Fibroblast of skin of back (primary cell): ENCODE measurements at regions not wholly inside any gene's neighbourhood (a gene's known extent, or its start where the extent isn't known, plus 50 kb on each side); places are given as distances from the start of the nearest gene placed in this dataset.

Source experiments
- DNase-seq: peaks from one replicate; pipeline ENCODE4 v3.0.0-alpha.2; 2013

DNA sequence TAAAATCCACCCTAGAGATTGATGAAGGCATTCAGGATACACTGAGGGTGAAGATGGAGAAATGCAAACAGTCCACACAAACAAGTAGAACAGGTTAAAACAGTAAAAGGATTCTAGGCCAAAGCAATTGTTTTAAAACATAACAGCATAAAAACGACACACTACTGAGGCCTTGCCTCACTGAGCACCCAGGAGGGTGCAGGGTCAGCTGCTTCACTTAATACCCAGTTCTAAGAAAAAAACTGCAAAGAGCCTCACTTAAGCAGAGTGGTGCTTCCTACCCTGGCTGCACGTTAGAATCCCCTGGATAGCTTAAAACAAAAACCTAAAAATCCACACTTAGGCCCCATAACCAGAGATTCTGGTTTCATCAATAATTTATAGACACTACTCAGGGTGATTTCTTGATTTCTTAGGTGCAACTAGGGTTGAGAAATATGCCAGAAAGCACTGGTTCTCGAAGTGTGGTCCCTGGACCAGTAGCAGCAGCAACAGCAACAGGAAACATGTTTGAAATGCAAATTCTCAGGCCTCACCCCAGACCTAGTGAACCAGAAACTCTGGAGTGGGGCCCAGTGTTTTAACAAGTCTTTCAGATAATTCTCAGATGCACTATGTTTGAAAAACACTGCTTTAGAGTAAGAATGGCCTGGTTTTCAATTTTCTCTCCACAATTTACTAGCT lies 279.1 kb downstream of the ZEB2 start:
- DNase-seq = no peak

DNA sequence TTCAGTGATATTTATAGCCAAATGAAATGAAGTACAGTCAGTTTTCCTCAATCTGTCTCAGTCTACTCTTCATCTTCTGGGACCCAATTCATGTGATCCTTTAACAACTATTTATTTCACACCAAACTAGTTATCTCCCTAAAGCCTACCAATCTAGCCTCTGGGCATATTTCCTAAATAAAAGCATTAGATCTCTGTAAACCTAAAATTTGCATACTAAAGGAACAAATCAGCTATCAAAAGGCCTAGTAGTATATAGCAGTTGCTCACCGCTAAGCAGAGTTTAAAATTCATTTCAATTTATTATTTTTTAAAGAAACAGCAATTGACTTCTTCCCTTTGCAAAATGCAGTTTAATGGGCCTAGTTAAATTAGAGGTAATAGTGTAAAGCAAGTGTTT lies 280.2 kb downstream of the ZEB2 start:
- no peak for DNase-seq

DNA sequence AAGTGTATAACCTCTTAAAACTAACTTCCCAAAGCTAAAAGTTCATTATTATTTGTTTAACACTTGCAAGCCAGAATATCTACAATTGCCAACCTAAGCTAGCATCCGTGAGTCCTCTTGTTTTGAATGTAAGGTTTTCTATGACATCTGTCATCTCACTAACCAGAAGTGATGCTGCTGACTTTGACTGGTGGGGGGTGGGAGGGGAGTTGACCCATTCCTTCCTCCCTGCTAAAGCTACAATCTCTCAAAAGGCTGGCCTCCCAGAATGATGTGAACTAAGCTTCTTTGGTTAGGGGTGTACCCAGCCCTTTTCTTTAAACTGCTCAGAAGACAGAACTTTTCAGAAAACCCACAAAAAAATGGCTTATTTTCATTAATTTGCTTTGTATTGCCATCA lies 280.6 kb downstream of the ZEB2 start:
- no peak for DNase-seq

DNA sequence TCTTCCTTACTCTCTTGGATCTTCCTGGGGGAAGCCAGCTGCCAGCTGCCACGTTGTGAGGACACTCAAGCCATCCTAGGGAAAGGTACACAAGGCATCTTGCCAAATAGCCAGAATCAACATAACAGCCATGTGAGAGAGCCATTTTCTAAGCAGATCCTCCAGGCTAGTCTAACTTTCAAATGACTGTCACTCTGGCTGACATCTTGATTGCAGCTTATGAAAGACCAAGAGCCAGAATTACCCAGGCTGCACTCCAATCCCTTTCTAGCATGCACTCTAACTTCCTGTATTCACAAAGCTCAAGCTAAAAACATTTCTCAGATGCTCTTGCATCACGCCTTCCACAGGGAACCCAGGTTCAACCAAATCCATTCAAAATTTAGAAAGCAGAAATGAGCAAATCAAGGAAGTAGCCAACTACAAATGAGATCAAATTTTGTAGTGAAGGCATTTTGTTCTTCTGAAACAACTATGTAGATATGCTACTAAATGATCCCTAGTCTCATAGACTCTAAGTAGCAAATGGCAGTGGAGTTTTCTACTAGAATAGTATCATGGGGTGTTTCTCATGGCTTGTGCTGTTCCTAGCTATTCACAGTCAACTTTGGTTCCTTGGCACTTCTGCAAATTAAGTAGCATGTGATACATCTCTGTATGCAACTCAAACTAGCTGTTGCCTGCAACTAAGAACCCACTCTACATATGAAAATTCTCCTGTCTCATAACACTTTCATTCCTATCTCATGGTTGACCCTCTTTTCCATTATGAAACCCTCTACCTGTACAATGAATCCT lies 281.9 kb downstream of the ZEB2 start:
- no peak for DNase-seq

DNA sequence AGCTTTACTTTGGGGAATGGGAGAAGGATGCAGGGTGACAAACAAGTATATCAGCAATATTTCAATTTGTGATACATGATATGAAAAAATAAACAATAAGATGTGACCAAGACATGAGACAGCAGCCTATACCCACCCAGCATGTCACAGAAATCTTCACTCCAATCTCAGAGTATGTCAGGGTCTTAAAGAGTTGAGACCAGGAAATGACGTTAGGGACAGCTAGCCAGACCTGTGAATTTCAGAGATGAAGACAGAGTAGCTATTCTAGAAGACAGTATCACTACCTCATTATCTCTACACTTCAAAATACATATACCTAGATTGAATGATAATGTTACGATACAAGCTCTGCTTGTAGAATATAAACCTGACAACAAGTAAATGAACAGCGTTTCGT lies 282.8 kb downstream of the ZEB2 start:
- no peak for DNase-seq

DNA sequence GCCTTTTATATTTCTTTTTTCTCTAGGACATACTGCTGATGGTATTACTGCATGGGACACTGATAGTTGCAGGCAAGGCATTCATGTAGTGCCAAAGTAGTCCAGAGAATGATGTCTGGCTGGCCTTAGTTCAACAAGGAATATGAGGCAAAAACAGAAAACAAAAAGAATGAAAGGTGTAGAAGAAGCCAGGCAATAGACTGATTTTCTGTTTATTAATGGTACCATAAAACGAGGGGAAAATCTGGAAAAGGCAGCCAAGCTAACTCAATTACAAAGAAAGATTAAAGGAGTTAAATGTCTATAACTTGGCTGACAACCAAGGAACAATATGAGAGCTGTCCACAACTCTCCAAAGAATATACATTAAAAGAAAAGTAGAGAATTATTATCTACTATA lies 284.9 kb downstream of the ZEB2 start:
- no peak for DNase-seq

DNA sequence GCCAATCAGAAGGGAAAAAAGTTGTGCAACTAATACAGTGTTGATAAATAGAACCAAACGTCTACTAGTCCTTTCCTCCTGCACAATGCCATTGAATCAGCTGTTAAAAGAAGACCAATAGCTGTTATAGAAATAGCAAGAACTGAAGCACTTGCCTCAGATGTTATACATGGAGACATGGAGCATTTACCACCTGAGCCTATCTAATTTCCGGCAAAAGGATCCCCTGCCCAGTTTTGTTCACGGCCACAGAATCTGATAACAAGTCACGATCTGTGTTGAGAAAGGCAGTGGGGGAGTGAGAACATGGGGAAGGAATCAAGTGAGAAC lies 285.4 kb downstream of the ZEB2 start:
- no peak for DNase-seq

DNA sequence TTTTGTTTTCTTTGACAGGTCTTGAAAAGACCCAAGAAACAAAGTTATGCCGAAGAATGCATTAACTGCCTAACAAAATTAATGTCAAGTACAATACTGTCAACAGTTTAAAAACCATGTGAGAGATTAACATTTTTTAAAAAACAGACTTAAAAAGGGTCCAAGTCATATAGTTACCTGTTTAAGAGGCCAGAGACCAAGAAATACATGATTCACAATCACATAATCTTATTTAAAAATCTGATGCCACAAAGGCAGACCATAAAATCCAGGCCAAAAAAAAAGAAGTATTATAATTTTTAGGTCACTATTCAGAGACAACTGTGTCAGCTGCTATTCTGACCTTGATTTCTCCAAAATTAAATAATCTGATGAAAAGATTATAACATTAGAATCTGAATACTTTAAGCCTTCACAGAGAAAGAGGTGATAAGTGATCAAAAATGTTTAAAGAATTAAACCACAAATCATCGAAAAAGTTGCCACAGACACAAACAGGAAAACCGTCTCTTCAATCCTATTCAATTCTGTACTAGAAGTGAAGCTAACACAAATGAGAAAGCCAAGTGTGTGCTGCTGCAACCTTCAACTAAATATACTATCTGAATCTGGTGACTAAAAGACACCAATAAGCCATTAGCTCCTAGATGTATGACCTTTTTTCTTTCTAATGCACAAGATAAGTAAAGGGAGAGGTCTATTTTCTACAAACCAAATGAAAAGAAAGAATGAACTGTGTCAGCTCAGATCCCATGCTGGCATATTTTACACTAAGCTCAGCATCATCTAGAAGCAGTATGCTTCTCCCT lies 286.0 kb downstream of the ZEB2 start:
- no peak for DNase-seq

DNA sequence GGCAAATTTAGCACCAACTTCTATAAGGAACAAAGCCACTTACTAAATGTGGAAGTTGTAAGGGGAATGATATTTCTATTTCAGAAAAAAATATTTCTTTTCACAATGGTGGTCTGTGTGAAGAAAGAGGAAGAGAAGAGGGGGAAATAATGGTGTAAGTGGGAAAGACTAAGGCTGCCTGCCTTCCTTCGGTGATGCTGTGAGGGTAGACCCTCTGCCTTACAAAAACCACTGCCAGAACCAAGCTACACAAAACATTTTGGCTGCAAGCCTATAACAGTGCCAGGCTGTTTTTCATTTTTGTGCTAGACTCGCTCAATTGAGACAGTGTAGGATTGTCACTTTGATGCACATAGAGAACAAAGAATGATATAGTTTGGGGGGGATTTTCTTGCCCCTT lies 286.6 kb downstream of the ZEB2 start:
- no peak for DNase-seq

DNA sequence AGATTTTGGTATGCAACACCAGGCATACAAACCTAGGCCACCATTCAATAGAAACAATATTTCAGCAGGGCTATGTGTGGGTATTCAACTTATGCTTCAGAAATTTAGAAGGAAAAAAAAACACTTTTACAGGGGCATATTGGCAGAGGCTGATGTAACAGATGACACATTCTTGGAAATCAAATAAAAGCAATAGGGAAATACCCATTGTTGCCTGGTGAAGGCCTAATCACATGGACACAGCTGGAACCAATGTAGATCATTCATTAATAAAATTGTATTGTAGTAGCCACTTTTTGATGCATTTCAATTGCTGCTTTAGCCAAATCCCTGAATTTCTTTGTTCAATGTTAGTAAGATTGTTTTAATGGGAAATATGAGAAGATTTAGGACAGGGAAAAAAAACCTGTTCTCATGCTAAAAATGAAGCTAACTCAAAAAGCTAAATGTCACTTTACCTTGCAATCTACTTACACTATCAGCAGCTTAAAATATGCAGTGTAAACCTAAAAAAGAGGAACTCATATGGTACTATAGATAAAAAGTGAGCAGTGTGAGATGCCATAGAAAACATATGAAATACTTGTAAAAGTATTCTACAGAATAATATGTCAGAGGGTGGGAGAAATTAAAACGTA lies 289.4 kb downstream of the ZEB2 start:
- DNase-seq = peak; percentile 59

DNA sequence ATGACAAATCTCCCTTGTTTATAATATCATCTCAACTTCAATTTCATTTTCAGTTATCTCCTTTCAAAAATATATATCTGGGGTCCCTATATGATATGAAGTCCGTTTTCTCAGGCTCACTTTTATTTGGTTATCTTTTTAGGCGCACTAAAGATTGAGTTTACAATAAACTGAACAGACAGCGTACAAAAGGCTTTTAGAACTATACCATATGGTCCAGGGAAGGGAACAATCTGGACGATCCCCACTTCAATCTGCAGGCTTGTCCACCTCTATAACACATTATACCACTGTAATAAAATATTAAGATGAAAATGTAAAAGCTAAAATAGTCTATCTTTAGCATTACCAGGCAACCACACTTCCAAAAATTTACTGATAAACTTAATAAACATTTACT lies 289.9 kb downstream of the ZEB2 start:
- no peak for DNase-seq

DNA sequence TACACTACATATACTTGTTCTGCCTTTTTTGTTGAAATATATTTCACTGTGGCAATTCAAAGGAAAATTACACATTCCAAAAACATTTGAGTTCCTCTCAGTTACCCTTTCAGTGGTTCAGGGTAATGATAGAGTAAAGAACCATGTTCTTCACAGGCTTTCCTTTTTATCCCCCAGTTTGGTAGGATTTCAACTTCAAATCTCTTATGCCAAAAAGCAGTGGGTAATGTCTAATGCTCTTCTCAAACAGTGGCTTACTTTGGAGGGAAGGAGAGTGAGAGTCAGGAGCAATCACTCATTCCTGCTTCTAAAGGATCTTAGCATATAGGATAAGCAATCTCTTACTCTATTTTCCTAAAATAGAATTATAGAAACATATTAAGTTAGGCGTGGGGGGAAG lies 290.6 kb downstream of the ZEB2 start:
- DNase-seq = no peak

DNA sequence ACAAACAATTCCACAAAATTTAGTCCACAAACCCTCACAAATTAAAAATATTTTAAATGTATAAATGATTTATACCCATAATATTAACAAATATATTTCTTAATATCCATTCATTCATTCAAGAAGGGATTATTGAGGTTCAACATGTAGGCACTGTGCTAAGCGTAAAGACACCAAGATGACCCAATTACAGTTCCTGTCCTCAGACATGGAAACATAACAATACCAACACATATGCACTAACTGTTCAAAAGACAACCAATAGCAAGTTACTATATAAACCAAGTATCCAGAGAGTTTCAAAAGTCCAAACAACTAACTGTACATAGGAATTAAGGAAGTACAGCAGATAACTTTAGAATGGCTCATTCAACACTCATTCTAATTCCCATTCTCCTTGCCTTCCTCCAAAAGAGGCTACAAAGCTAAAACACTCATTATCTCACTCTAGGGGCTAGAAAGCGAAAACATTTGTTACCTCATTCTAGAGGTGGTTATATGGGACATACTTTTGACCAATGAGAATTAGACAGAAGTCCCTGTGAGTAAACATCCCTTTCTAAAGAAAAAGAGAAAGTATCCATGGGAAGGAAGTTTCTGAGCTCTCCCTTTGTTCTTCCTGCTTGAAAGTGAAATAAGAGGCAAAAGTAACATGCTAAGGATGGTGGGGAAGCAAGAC lies 292.4 kb downstream of the ZEB2 start:
- DNase-seq = no peak

DNA sequence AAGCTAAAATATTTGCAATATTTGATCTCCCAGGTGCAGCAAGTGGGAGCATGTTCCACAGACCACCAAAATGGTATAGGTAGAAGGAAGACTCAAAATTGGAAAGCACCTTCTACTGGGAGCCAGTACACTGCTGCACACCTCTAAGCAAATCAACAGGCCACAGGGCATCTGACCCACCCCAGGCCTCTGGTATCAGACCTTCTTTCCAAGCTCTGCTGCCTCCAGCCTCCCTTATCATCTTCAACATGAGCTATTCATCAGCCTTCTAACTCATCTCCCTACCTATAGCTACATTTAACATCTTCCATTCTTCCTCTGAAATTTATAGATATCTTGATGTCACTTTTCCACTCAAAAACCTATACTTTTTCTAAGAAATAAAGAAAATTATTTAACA lies 294.8 kb downstream of the ZEB2 start:
- no peak for DNase-seq

DNA sequence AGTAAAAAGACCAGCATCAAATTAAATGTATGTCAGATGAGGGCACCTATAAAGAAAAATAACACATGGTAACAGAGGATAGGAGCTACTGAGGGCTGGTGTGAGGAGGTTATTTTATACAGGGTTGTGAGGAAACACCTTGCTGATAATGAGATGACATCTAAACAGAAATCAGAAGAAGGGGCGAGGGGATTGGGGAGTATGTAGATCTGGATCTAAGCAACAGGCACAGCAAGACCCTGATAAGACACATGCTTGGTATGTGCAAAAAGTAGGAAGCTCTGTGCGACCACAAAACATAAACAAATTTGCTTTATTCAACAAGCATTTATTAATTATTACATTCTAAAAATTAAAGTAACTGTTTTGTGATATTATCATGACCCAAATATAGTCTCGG lies 295.4 kb downstream of the ZEB2 start:
- no peak for DNase-seq

DNA sequence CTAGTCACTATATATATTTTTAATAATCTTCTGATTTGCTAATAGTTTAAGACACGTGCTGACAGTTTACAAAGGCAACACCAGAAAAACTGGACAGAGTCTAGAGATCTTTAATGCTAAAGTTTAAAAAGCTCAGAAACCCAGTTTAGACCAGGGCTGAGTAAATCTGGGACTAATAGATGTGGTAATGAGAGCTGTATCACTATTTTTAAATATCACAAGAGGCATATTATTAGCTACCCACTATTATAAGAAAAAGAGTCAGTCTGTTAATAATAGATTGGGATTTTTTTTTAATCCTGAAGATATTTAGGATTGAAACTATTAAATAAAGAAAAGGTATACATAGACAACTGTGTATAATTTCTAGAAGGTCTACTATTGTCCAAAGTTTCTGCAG lies 299.9 kb downstream of the ZEB2 start:
- DNase-seq = no peak

DNA sequence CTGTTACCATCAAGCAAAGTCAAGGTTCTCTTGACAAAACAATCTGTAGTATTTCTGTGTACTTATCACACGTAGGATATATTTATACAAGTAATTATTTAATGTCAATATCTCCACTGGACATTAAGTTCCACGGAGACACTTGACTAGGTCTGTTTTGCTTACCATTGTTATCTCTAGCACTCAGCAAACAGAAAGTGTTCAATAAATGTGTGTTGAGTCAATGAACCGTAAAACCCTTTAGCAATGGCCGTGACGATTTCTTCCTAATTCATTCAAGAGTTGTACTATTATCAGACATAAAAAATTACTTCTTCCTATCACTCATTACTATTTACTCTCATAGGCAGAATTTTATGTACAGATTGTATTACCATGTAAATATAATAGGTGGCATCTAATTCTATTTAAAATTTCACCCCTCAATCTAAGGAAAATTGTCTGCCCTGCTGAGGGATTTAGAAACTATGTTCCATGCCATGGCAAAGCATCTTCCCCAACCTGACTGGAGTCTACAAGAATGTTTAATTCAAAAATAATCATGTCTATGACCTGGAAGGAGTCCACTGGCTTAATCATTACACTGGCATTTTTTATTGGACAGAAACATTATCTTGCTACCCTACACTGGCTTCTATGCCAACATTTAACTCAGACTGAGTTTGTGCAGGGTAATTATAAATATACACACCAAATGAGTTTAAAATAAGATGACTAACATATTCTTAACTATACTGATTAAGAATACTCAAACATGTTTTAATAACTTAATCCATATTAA lies 301.9 kb downstream of the ZEB2 start:
- DNase-seq = no peak

DNA sequence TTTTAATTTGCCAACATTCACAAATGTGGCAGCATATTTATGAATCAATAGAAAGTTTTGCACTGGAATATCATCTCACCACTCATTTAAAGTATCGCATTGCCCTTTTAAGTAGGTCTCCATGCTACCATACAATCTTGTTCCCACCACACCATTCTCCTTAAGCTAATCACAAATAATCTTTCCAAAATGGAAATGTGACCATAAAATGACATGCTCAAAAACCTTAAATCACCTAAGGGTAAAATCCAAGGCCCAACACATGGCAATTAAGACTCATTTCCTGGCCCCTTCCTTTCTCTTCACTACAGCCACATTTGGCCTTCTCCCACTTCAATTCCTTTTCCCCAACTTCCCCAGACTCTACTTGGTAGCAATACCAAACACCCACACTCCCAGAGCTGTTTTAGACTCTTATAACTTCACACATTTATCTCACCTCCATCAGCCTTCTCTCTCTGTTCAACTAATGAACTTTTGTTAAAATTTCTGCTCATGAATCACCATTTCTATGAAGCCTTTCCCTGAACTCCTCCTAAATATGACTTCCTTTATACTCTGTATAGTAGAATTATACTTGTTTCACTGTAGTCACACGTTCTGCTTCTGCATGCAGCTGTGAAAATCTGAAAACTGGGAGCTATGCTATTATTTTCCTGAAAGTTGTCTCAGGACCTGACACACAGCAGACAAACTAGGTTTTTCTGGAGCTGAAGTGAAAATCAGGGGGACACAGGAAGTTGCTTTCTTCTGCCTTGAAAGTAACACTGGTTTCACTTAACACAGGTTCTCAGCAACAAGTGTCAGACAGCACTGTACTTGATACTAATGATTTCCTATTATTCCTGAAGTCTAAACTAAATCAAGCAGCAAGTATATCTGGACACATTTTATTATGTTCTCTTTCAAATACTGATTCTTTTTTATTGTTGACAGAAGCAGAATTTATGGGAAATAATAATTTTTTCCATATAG lies 303.9 kb downstream of the ZEB2 start:
- DNase-seq = no peak

DNA sequence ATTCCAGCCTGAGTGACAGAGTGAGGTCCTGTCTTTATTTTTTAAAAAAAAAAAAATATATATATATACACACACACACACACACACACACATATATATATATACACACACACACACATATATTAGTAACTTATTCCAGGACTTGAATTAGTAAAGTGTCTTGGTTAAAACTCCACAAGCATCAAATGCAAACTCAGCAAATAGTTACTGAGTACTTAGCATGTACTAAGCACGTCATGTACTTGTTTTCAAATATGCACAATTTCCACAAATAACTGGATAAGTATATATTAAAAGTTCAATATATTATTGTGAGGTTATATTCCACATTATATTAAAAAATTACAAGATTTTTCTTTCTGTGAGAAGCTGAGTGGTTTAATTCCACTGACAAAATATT lies 304.7 kb downstream of the ZEB2 start:
- no peak for DNase-seq

DNA sequence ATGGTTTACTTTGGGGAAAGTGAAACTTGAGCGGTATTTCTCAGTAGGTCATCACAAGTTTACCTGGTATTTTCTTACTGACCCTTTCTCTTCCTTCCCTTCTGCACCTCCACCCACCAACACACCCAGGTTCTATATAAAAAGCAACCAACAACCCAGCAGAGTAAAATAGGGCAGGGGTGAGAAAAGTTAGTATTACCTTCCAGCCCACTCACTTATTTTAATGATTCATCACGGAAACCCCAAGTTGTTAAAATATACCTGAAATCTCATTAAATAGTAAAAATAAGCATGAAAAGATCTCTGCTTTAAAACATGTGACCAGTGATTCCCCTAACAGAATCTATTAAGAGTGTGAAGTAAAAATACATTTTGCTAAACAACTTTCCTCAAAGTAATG lies 306.1 kb downstream of the ZEB2 start:
- DNase-seq = no peak

DNA sequence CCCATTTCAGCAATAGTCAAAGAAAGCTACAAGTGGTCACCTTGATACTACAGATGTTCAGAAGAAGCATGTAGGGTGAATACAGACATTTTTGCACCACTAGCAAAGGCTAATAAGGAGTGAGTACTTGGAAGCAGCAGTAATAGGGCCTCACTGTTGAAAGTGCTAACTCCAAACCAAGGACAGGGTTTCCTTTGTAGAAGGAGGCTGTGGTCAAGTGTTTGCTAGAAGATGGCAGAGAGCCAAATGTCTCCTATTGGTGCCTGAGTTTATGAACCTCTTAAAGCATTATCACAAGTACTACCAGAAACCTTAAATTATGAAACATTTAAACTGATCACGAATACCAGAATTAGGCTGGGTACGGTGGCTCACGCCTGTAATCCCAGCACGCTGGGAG lies 308.1 kb downstream of the ZEB2 start:
- no peak for DNase-seq
